GM23338 (cell line): ENCODE measurements at regions not wholly inside any gene's neighbourhood (a gene's known extent, or its start where the extent isn't known, plus 50 kb on each side); places are given as distances from the start of the nearest gene placed in this dataset.
"Not testable (repeated sequence)": the region's sequence is repeated elsewhere in the genome, so short reads cannot be mapped to it uniquely, and the experiment has no call there.

Experiments
- ATAC-seq: fragments of 200-7000 bp; cut with Tn5 transposase; 3 replicates; pipeline ENCODE4 v1.9.1; 2020
- DNase-seq: peaks from one replicate; pipeline ENCODE4 v3.0.0-alpha.2; 2015; ENCODE audit warnings: low spot score
- H2AFZ ChIP-seq: fragments of 200-600 bp; sonication (generic); 2 replicates; pipeline ENCODE4 v1.8.0; 2016; ENCODE audit warnings: antibody characterized with exemption, mild to moderate bottlenecking, moderate library complexity
- H3F3A ChIP-seq: fragments of 200-600 bp; sonication (generic); replicated peaks from 2 replicates; pipeline ENCODE4 v1.8.0; 2017; ENCODE audit warnings: antibody characterized with exemption, mixed run types, low read depth
- H3K27ac ChIP-seq: fragments of 200-600 bp; sonication (generic); 2 replicates; pipeline ENCODE4 v1.6.1; 2016; ENCODE audit warnings: low read depth
- H3K27me3 ChIP-seq: fragments of 200-600 bp; sonication (generic); 2 replicates; pipeline ENCODE4 v1.8.0; 2016; ENCODE audit warnings: mild to moderate bottlenecking, mixed run types, moderate library complexity; ENCODE audit not compliant: insufficient read depth
- H3K36me3 ChIP-seq: fragments of 200-600 bp; sonication (generic); 2 replicates; pipeline ENCODE4 v1.8.0; 2016; ENCODE audit warnings: mild to moderate bottlenecking; ENCODE audit not compliant: insufficient read depth
- H3K4me1 ChIP-seq: fragments of 200-600 bp; sonication (generic); 2 replicates; pipeline ENCODE4 v1.8.0; 2016; ENCODE audit warnings: mild to moderate bottlenecking, moderate library complexity; ENCODE audit not compliant: insufficient read depth
- H3K4me2 ChIP-seq: fragments of 200-600 bp; sonication (generic); 2 replicates; pipeline ENCODE4 v1.7.1; 2017; ENCODE audit warnings: mixed run types
- H3K4me3 ChIP-seq: fragments of 200-600 bp; sonication (generic); 2 replicates; pipeline ENCODE4 v1.6.1; 2016; ENCODE audit warnings: mixed run types
- H3K79me2 ChIP-seq: fragments of 200-600 bp; sonication (generic); replicated peaks from 2 replicates; pipeline ENCODE4 v1.8.0; 2017; ENCODE audit warnings: mild to moderate bottlenecking; ENCODE audit not compliant: insufficient read depth
- H3K9me2 ChIP-seq: fragments of 200-600 bp; sonication (generic); 2 replicates; pipeline ENCODE4 v1.8.0; 2017; ENCODE audit not compliant: insufficient read depth
- H4K20me1 ChIP-seq: fragments of 200-600 bp; sonication (generic); replicated peaks from 2 replicates; pipeline ENCODE4 v1.8.0; 2017; ENCODE audit warnings: mild to moderate bottlenecking; ENCODE audit not compliant: insufficient read depth
- H3K27ac Mint-ChIP-seq: 2 replicates; pipeline ENCODE4 v1.8.0; 2020; ENCODE audit warnings: inconsistent platforms, mild to moderate bottlenecking, moderate library complexity, mixed read lengths
- H3K27me3 Mint-ChIP-seq: 3 replicates; pipeline ENCODE4 v1.8.0; 2022; ENCODE audit warnings: low read depth, mild to moderate bottlenecking, moderate library complexity, mixed read lengths, inconsistent platforms; ENCODE audit not compliant: insufficient read depth, poor library complexity
- H3K36me3 Mint-ChIP-seq: 3 replicates; pipeline ENCODE4 v1.8.0; 2021; ENCODE audit warnings: low read depth, mild to moderate bottlenecking, inconsistent platforms, moderate library complexity, mixed read lengths
- H3K4me1 Mint-ChIP-seq: 3 replicates; pipeline ENCODE4 v1.8.0; 2020; ENCODE audit warnings: mild to moderate bottlenecking, inconsistent platforms, mixed read lengths
- H3K4me3 Mint-ChIP-seq: 3 replicates; pipeline ENCODE4 v1.8.0; 2021; ENCODE audit warnings: moderate library complexity, mild to moderate bottlenecking, inconsistent platforms, mixed read lengths
- H3K9me3 Mint-ChIP-seq: 3 replicates; pipeline ENCODE4 v1.8.0; 2020; ENCODE audit warnings: moderate library complexity, mild to moderate bottlenecking, inconsistent platforms, mixed read lengths
- ZNF114 ChIP-seq: fragments of 250-450 bp; sonication (Bioruptor Pico); IDR thresholded peaks from 2 replicates; pipeline ENCODE4 v1.5.0; 2020; ENCODE audit warnings: mild to moderate bottlenecking, moderate library complexity
- ZNF331 ChIP-seq: fragments of 250-450 bp; sonication (Bioruptor Pico); IDR thresholded peaks from 2 replicates; pipeline ENCODE4 v1.5.0; 2020; ENCODE audit warnings: low read depth, mild to moderate bottlenecking, moderate library complexity
- ZNF462 ChIP-seq: fragments of 250-450 bp; sonication (Bioruptor Pico); IDR thresholded peaks from 2 replicates; pipeline ENCODE4 v1.5.0; 2020; ENCODE audit warnings: mild to moderate bottlenecking, moderate library complexity

- TF ChIP-seq ZNF462 (CRISPR knock-in tag) (no peak), ZNF331 (CRISPR knock-in tag) (no peak)
These were observed 205.7 kb downstream of the BCL11A start (continued) for GRCh38 chr2:60347781-60348180.

- H2AFZ ChIP-seq, H3K9me3 Mint-ChIP-seq, H3K27me3 Mint-ChIP-seq, H3K27ac ChIP-seq, H3K79me2 ChIP-seq, H3K4me1 Mint-ChIP-seq, H3K4me1 ChIP-seq, ATAC-seq, H3K36me3 ChIP-seq, H3K36me3 Mint-ChIP-seq, H3K27ac Mint-ChIP-seq, H4K20me1 ChIP-seq, H3K4me3 Mint-ChIP-seq, DNase-seq, H3K27me3 ChIP-seq, H3K9me2 ChIP-seq, H3K4me3 ChIP-seq, H3F3A ChIP-seq, H3K4me2 ChIP-seq: not testable (repeated sequence)
These were observed 211.0 kb downstream of the BCL11A start for GRCh38 chr2:60342491-60342890.

GRCh38 chr2:60341151-60341550, 212.3 kb downstream of the BCL11A start:
- Mint-ChIP-seq H3K36me3 (no peaks in the 10 kb centered on the region), H3K27me3 (peaks cover 5% of the 10 kb centered on the region), H3K4me3 (no peak overlapping the region), H3K9me3 (no peaks in the 10 kb centered on the region), H3K4me1 (peaks cover 8% of the 10 kb centered on the region; the same call in 1 of the 3 replicates), H3K27ac (no peak overlapping the region)
- H3K4me2 ChIP-seq = no peak overlapping the region
- no peaks in the 10 kb centered on the region for H3K79me2 ChIP-seq
- no peaks in the 10 kb centered on the region for H3F3A ChIP-seq
- DNase-seq (no peak), ATAC-seq (no peak)
- H2AFZ ChIP-seq = no peak overlapping the region
- H3K27ac ChIP-seq = no peak overlapping the region
- no peaks in the 10 kb centered on the region for H3K9me2 ChIP-seq
- no peak for TF ChIP-seq ZNF114 (CRISPR knock-in tag)
- 0 out of 2 replicates have a peak, but pooled peaks cover 4% of the 10 kb centered on the region for H3K4me1 ChIP-seq
- H3K27me3 ChIP-seq = no peaks in the 10 kb centered on the region
- H4K20me1 ChIP-seq = no peaks in the 10 kb centered on the region
- H3K4me3 ChIP-seq = no peak overlapping the region
- H3K36me3 ChIP-seq = no peaks in the 10 kb centered on the region
